Panc1 (cell line): ENCODE measurements at regions not wholly inside any gene's neighbourhood (a gene's known extent, or its start where the extent isn't known, plus 50 kb on each side); places are given as distances from the start of the nearest gene placed in this dataset.

ENCODE experiments used
- ATAC-seq: fragments of 200-7000 bp; cut with Tn5 transposase; 2 replicates; pipeline ENCODE4 v1.9.1; 2020; ENCODE audit warnings: mild to moderate bottlenecking, moderate library complexity
- BruUV-seq: library from RNA; stranded (reverse); fragments of 400-500 nt; replicated peaks from 2 replicates; lab custom pipeline; 2021; lab: Mats Ljungman, UMichigan
- CTCF ChIA-PET: fragments of 300-600 bp; sonication (Branson Sonifier 250); formaldehyde crosslinking; loops from one replicate; lab custom pipeline; 2022; ENCODE audit warnings: antibody characterized with exemption; lab: Charles Lee
- POLR2A ChIA-PET: fragments of 300-600 bp; sonication (Branson Sonifier 250); formaldehyde crosslinking; loops from one replicate; lab custom pipeline; 2022; ENCODE audit warnings: antibody characterized with exemption; lab: Charles Lee
- DNase-seq: peaks from one replicate; pipeline ENCODE4 v3.0.0-alpha.2; 2010; ENCODE audit warnings: low read depth, low spot score
- H3K27ac ChIP-seq: 2 replicates; pipeline ENCODE4 v1.5.1; 2011; ENCODE audit warnings: mild to moderate bottlenecking, low read length, inconsistent platforms
- H3K27me3 ChIP-seq: fragments of 200-500 bp; sonication (Bioruptor generic); 2 replicates; pipeline ENCODE4 v1.6.0; 2014; ENCODE audit warnings: low read length, inconsistent platforms; ENCODE audit not compliant: control insufficient read depth, insufficient read depth
- H3K36me3 ChIP-seq: fragments of 200-500 bp; sonication (Bioruptor generic); 2 replicates; pipeline ENCODE4 v1.5.1; 2014; ENCODE audit warnings: inconsistent platforms, mild to moderate bottlenecking, low read length, moderate library complexity; ENCODE audit not compliant: control insufficient read depth, insufficient read depth
- H3K4me1 ChIP-seq: 2 replicates; pipeline ENCODE4 v1.5.1; 2011; ENCODE audit warnings: inconsistent platforms, mild to moderate bottlenecking, low read length, moderate library complexity; ENCODE audit not compliant: control insufficient read depth, insufficient read depth
- H3K4me3 ChIP-seq, 2 experiments: 2 replicates each; pipeline ENCODE4 v1.5.1; 2011 to 2012; ENCODE audit warnings: low read depth in 2 of 2, low read length in 2 of 2, mild to moderate bottlenecking in 2 of 2, inconsistent platforms in 1 of 2, moderate library complexity in 1 of 2
- H3K9me3 ChIP-seq: fragments of 200-500 bp; sonication (Bioruptor generic); 2 replicates; pipeline ENCODE4 v1.5.1; 2014; ENCODE audit warnings: low read depth, mild to moderate bottlenecking, inconsistent platforms, low read length, moderate library complexity; ENCODE audit not compliant: control insufficient read depth, insufficient read depth
- POLR2AphosphoS5 ChIP-seq: IDR thresholded peaks from 2 replicates; pipeline ENCODE4 v1.6.1; 2012; ENCODE audit warnings: mild to moderate bottlenecking, low read depth, low read length, moderate library complexity
- SIN3A ChIP-seq: IDR thresholded peaks from 2 replicates; pipeline ENCODE4 v1.6.1; 2012; ENCODE audit warnings: low read depth, mild to moderate bottlenecking, low read length, moderate library complexity, borderline replicate concordance; ENCODE audit not compliant: insufficient read depth
- TCF7L2 ChIP-seq: IDR thresholded peaks from 2 replicates; pipeline ENCODE4 v1.6.1; 2011; ENCODE audit warnings: mild to moderate bottlenecking, low read depth, low read length, inconsistent platforms
- in situ Hi-C: cut with HindIII; loops from 2 replicates; pipeline ENCODE4 v1.10.0; 2016; ENCODE audit warnings: low sequenced_read_pairs, low pct_unique_long_range_greater_than_20kb
- intact Hi-C: fragments of 100-400 bp; cut with micrococcal nuclease; formaldehyde crosslinking; loops from one replicate; pipeline ENCODE4 v1.10.0; 2022; ENCODE audit not compliant: unreplicated experiment
- TF ChIP-seq, protein P1 (sequence below): fragments of 450-650 bp; IDR thresholded peaks from 2 replicates; pipeline ENCODE4 v1.5.1; 2017; ENCODE audit warnings: mild to moderate bottlenecking
- TF ChIP-seq, protein P2 (sequence below), 2 experiments: IDR thresholded peaks; 2 replicates each; pipeline ENCODE4 v1.6.1; 2011 to 2012; ENCODE audit warnings: low read depth in 2 of 2, control low read depth in 1 of 2, low read length in 1 of 2, mild to moderate bottlenecking in 1 of 2, moderate library complexity in 1 of 2; ENCODE audit not compliant: insufficient read depth in 1 of 2

GRCh38 chr2:118223992-118224894 is 136.0 kb downstream of the INSIG2 start:
- Histone ChIP-seq H3K27ac (no peak overlapping the region), H3K4me3 (peak overlapping the region; percentile 20 to 29), H3K36me3 (no peaks in the 10 kb centered on the region), H3K27me3 (peaks cover 21% of the 10 kb centered on the region), H3K9me3 (no peaks in the 10 kb centered on the region), H3K4me1 (no peaks in the 10 kb centered on the region)
- TF ChIP-seq POLR2AphosphoS5 = no peak
- TF ChIP-seq, protein P1, sequence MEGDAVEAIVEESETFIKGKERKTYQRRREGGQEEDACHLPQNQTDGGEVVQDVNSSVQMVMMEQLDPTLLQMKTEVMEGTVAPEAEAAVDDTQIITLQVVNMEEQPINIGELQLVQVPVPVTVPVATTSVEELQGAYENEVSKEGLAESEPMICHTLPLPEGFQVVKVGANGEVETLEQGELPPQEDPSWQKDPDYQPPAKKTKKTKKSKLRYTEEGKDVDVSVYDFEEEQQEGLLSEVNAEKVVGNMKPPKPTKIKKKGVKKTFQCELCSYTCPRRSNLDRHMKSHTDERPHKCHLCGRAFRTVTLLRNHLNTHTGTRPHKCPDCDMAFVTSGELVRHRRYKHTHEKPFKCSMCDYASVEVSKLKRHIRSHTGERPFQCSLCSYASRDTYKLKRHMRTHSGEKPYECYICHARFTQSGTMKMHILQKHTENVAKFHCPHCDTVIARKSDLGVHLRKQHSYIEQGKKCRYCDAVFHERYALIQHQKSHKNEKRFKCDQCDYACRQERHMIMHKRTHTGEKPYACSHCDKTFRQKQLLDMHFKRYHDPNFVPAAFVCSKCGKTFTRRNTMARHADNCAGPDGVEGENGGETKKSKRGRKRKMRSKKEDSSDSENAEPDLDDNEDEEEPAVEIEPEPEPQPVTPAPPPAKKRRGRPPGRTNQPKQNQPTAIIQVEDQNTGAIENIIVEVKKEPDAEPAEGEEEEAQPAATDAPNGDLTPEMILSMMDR = no peak
- no peak for TF ChIP-seq SIN3A
- TF ChIP-seq, protein P2, sequence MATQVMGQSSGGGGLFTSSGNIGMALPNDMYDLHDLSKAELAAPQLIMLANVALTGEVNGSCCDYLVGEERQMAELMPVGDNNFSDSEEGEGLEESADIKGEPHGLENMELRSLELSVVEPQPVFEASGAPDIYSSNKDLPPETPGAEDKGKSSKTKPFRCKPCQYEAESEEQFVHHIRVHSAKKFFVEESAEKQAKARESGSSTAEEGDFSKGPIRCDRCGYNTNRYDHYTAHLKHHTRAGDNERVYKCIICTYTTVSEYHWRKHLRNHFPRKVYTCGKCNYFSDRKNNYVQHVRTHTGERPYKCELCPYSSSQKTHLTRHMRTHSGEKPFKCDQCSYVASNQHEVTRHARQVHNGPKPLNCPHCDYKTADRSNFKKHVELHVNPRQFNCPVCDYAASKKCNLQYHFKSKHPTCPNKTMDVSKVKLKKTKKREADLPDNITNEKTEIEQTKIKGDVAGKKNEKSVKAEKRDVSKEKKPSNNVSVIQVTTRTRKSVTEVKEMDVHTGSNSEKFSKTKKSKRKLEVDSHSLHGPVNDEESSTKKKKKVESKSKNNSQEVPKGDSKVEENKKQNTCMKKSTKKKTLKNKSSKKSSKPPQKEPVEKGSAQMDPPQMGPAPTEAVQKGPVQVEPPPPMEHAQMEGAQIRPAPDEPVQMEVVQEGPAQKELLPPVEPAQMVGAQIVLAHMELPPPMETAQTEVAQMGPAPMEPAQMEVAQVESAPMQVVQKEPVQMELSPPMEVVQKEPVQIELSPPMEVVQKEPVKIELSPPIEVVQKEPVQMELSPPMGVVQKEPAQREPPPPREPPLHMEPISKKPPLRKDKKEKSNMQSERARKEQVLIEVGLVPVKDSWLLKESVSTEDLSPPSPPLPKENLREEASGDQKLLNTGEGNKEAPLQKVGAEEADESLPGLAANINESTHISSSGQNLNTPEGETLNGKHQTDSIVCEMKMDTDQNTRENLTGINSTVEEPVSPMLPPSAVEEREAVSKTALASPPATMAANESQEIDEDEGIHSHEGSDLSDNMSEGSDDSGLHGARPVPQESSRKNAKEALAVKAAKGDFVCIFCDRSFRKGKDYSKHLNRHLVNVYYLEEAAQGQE (IDR thresholded peaks at IDR 0.05; ENCODE audit: insufficient read depth in 1 of 2, low read depth in 2 of 2, low read length in 1 of 2) = no peak
- TF ChIP-seq TCF7L2 = no peak
- no peak for ATAC-seq
- ChIA-PET POLR2A (no interaction called here), CTCF (no interaction called here)
- DNase-seq = no peak
- in situ Hi-C loops (no loop called here), intact Hi-C loops (no loop called here)
- no TSS peak for BruUV-seq

DNA sequence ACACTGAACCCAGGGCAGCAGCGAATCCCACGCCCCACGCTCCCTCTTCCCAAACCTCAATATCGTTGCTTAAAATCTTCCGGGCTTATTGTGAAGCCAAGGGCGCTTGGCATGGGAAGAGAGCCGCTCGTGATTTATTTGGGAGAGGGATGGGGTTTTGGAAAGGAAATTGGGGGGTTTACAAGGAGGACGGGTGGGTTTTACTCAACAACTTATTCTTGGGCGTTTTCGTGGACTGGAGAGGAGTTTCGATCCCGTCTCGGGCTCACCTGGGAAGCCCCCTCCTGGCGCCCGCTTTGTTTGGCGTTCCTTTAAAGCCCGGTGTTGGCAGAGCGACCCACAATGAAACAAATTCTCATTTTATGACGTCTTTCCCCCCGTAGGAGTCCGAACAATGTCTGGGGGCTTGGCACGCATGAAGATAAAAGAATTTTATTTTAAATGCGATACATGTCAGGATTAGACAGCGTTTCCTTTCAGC is 135.3 kb downstream of the INSIG2 start:
- TF ChIP-seq, protein P2 (IDR thresholded peaks at IDR 0.05; ENCODE audit: insufficient read depth in 1 of 2, low read depth in 2 of 2, low read length in 1 of 2) = no peak
- TF ChIP-seq TCF7L2 (no peak), SIN3A (no peak), POLR2AphosphoS5 (no peak)
- TF ChIP-seq, protein P1 = no peak
- Histone ChIP-seq H3K4me3 (peak overlapping the region; percentile 20 to 29), H3K36me3 (no peaks in the 10 kb centered on the region), H3K9me3 (no peaks in the 10 kb centered on the region), H3K27me3 (peaks cover 21% of the 10 kb centered on the region), H3K4me1 (no peaks in the 10 kb centered on the region), H3K27ac (no peak overlapping the region)
- in situ Hi-C loops (no loop called here), intact Hi-C loops (no loop called here)
- ChIA-PET CTCF (no interaction called here), POLR2A (no interaction called here)
- ATAC-seq (no peak), DNase-seq (no peak)
- no TSS peak for BruUV-seq
